Stimulated activated CD4-positive, alpha-beta T cell treated with anti-CD3 and anti-CD28 coated beads, Interleukin-12 subunit alpha, Interleukin-12 subunit beta, amount 100 ng/mL, for 24 hours (primary cell): ENCODE measurements at regions not wholly inside any gene's neighbourhood (a gene's known extent, or its start where the extent isn't known, plus 50 kb on each side); places are given as distances from the start of the nearest gene placed in this dataset.
"Not testable (repeated sequence)": the region's sequence is repeated elsewhere in the genome, so short reads cannot be mapped to it uniquely, and the experiment has no call there.

Experiments
- DNase-seq, 2 experiments: peaks; one replicate each; pipeline ENCODE4 v3.0.0-alpha.2; 2020; ENCODE audit warnings: low read depth in 2 of 2

DNA sequence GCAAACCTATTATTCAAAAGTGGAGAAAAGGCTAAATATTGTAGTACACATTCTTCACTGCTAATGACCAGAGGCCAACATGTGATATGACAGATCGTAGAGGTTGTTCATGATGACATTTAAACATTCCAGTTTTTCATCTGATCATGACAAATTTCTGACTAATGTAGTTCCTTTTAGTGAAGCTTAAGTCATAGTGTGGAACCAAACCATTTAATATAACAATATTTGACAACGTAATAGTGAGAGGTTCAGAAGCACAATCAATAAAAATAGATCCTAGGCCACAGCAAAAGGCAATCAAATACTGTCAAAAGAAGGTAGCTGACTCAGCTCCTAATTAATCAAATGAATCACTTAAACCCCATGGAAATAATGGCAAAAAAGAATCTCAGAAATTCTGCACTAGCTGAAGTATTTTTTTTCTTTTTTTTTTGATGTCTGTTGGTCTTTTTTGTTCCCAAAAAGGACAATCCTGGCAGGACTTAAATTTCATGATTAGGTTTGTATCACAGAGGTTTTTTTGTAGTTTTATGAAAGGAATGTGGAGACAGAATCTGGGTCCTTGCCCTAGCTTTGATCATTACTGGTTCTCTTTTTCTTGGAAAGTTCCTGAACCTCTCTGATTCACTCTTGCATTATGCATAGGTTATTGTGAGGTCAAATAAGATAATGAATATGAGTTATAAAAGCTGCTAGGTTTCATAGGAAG lies 795.0 kb downstream of the DTWD2 start:
- DNase-seq = no peak

DNA sequence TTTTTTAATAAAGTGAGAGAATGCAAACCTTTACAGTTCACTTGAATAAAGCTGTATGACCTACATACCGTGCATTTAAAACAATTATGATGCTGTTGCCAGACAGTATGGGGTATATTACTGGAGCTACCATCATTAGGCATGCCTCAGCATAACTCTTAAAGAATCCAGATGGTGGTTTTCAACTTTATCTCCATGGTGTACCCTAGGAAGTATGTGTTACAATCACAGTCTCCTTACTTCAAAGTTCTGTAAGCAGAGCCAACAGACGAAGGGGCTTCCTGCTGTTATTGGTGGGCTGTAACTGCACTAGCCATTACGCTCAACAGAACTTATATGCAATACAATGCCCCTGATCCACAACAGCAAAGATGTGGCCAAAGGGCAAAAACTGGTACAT lies 803.3 kb downstream of the DTWD2 start:
- no peak for DNase-seq

DNA sequence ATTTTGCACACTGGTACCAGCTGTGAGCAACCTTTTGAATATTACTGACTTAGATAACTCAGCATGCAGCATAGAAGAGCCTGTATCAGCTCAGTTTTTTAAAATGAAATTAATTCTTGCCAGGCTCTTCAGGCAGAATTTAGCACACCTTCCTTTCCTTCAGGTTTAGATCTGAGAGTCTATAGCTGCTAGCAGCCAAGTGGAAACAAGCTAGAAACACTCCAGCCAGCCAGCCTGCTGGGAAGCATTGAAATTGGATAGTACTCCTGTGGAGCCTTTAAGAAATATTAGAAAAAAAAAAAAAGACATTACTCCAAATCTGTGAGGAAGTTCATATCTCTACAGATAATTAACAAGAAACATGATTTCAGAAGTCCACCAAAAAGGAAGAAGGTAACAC lies 812.2 kb downstream of the DTWD2 start:
- DNase-seq = no peak

DNA sequence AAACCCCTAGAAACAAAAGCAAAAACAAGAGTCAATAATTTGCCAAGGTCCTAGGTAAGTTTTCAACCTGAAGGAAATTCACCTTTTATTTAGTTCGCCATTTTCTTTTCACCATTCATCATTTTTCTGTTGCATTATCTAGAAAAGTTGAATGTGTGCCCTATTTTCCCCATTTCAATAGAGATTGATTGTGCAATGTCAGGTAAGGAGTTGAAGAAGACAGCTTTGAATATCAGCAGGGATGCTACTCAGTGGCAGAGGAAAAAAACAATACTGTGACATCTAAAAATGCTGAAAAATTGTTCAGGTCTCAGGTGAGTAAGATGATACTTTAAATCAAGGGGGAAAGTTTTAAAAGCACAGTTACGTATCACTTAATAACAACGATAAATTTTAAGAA lies 813.7 kb downstream of the DTWD2 start:
- DNase-seq = no peak

DNA sequence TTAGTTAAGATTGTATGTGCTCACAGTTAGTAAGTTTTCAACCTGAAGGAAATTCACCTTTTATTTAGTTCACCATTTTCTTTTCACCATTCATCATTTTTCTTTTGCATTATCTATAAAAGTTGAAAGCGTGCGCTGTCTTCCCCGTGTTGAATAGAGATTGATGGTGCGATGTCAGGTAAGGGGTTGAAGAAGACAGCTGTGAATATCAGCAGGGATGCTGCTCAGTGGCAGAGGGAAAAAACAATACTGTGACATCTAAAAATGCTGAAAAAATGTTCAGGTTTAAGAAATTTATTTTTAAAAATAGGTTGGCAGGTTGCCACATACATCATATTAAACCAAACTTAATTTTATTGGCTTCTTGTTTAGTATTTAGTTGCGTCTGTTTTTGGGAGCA lies 815.0 kb downstream of the DTWD2 start:
- no peak for DNase-seq

DNA sequence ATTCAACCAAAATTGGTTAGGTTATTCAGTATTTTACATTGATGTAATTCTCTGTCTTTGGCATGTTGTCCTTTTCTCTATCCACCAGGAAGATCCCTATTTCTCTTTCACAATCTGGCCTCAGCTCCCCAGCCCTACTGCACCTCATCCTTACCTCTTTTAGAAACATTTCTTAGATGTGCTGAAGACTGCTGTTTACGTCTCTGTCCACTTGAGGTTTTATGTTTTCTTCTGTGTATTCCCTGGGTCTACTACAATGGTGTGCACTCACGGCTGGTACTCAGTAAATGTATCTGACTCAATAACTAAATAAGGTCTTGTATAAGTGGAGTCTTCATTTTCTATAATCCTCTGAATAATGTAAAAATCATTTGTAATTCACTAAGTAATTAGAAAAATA lies 822.7 kb downstream of the DTWD2 start:
- DNase-seq = no peak

DNA sequence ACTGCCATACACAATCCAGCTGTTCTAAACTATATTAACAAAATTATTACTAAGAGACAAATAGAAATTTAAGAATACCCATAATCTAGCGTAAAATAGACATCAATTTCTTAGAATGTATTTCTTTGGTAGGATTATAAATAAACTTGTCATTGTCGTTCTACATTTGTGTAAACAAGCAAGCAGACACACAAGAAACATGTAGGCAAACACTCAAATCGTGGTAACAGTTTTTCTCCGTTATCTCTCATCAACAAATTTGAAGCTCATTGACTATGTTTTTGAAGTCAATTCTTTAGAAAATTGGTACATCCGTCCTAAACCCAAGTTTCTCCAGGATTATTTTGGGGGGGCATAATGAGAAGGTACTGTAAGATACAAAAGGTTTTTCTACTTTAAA lies 832.2 kb downstream of the DTWD2 start:
- no peak for DNase-seq

DNA sequence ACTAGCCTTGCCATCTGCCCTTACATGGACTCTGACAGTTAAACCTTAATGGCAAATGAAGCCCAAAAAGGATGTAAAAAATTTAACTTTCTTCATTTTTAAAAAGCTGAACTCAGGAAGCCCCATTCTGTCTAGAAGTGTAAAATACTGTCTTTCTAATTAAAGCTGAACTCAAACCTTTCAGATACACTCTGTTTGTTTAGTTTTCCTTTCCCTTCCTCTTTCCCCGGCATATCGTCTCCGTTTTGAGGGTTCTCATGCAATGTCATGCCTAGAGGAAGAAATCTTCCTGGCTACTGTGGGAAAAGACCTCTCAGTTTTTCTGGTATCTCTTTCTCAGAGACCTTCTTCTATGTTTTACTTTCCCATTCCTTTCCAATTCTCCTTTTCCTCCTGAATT lies 841.5 kb downstream of the DTWD2 start:
- DNase-seq = no peak

DNA sequence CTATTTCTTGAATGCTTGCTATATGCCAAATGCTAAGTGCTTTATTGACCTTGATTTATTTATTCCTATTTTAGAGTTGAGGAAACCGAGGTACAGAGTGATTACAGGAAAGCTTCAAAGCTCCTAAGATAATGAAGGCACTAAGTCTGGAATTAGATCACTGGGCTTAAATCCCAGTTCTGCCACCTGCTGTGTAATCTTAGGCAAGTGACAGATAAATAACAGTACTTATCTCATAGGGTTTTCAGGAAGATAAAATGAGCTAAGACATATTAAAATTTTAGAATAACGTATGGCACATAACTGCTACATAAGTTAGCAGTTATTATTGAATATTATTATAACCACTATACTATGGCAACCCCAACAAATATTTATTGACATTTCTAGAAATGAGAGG lies 843.8 kb downstream of the DTWD2 start:
- DNase-seq = no peak

DNA sequence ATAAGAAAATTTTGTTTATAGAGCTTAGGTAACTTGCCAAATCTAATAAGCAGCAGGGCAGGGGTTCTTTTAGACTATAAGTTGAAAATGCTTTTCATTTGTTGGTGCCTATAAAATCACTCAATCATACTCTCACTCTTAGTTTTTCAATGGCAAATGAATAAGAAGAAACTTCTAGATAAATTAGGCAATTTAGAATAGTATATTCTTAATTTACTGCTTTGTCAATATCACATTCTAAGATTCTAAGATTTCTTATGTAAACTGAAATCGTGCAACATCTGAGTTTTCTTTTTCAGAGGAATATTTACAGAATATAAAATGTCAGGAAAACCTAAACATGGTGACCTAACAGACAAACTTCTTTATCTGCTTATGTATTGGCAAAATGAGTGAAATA lies 849.0 kb downstream of the DTWD2 start:
- no peak for DNase-seq

DNA sequence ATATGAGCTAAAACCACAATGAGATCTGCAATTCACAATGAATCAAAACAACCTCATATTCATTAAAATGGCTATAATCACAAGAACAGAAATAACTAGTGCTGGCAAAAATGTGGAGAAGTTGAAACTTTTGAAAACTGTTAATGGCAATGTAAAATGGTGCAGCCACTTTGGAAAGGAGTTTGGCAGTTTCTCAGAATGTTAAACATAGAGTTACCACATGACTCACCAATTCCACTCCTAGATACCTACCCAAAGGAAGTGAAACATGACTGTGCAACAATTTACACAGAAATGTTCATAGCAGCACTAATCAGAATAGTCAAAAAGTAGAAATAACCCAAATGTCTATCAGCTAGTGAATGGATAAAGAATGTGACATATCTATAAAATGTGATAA lies 862.2 kb downstream of the DTWD2 start:
- no peak for DNase-seq

DNA sequence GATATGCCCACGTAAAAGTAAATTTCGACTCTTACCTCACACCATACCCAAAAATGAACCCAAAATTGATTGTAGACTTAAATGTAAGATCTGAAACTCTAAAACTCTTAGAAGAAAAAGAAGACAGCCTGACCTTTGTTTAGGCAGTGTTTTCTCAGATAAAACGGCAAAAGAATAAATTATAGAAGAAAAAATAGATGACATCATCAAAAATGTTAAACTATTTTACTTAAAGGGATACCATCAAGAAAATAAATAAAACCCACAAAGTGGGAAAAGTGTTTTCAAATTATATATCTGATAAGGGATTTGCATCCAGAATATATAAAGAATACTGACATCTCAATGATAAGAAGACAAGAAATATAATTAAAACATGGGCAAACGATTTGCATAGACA lies 862.7 kb downstream of the DTWD2 start:
- no peak for DNase-seq

DNA sequence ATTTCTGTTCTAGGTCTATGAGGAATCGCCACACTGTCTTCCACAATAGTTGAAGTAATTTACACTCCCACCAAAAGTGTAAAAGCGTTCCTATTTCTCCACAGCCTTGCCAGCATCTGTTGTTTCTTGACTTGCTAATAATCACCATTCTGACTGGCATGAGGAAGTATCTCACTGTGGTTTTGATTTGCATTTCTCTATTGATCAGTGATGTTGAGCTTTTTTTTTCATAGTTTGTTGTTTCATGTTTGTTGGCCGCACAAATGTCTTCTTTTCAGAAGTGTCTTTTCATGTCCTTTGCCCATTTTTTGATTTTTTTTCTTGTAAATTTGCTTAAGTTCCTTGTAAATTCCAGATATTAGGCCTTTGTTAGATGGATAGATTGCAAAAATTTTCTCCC lies 867.1 kb downstream of the DTWD2 start:
- DNase-seq = no peak

DNA sequence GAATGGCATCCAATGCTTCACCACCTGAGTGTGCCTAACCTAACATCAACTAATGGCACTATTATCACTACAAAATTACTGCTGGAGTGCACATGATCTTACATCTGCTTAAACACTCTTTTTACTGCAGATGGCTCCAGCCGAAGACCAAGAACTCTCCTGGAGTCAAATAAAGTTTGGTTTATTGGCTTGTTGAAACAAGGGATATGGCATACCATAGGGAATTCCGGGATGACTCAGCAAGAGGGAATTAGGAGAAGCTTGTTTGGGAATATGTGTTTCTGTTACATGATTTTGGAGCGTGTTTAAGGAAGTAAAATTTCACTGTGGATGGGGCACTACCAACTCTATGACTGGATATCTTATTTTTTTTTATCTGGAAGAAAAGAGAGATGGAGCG lies 872.6 kb downstream of the DTWD2 start:
- no peak for DNase-seq

DNA sequence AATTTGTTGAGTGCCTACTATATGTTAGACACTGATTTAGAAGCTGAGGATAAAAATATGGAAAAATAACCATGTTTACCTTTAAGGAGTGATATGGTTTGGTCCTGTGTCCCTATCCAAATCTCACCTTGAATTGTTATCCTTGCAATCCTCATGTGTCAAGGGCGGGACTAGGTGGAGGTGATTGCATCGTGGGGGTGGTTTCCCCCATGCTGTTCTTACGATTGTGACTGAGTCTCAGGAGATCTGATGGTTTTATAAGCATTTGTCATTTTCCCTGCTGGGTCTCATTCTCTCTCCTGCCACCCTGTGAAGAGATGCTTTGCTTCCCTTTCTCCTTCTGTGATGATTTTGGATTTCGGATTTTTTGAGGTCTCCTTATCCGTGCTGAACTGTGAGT lies 876.4 kb downstream of the DTWD2 start:
- no peak for DNase-seq

DNA sequence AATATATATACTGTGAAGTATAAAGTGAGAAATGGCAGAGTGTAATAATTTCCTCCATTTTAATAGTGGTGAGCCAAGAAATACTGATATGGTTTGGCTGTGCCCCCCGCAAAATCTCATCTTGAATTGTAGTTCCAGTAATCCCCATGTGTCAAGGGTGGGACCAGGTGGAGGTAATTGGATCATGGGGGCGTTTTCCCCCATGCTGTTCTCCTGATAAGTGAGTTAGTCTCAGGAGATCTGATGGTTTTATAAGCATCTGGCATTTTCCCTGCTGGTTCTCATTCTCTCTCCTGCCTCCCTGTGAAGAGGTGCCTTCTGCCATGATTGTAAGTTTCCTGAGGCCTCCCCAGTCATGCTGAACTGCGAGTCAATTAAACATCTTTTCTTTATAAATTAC lies 881.1 kb downstream of the DTWD2 start:
- not testable (repeated sequence) for DNase-seq

DNA sequence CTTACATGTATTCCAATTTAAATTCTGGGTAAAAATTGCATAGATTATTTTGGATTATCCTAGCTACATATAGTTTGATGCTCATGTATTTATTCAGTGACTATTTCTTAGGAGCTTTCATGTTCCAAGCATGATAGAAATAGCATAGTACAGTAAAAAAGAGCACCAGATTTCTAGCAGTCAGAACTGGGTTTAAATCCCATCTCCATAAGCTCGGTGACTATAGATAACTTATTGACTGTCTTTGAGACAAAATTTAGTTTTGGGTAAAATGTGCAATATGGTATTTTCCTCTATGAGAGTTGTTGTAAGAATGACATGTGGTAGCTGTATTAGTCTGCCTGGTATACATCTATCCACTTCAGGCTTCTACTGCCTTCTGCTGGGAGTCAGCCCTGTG lies 889.6 kb downstream of the DTWD2 start:
- no peak for DNase-seq

DNA sequence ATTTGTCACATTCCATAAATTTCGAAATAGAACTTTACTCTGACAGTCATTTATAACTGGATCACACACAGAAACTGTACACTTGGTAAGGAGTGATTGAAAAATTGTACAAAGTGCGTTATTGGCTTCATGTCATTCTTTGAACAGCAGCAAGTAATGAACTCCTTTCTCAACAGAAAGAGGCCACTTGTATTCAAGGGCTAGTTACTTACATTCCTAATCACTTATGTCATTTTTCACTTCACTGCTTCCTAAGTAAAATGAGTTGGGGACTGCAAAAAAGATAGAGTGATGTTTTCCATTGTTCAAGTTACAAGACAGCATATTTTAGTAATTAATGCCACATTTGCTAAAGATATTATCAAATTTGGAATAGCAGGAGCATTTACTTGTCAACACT lies 893.2 kb downstream of the DTWD2 start:
- DNase-seq = no peak

DNA sequence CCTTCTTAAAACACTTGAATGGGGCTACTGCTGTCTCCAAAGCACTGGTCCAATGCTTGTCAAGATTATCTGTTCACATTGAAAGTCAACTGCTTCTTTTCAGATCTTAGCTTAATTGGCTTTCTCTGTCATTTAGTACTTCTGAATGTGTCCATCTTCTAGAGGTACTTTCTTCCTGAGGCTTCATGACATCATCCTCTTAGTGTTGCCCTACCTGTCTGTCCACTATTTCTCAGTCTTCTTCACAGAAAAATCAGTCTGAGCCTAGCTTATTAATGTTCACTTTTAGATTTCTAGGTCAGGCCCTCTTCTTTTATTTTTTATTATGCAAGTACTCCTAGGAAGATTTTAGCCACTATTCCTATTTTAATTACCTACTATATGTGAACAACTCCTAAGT lies 899.9 kb downstream of the DTWD2 start:
- no peak for DNase-seq

DNA sequence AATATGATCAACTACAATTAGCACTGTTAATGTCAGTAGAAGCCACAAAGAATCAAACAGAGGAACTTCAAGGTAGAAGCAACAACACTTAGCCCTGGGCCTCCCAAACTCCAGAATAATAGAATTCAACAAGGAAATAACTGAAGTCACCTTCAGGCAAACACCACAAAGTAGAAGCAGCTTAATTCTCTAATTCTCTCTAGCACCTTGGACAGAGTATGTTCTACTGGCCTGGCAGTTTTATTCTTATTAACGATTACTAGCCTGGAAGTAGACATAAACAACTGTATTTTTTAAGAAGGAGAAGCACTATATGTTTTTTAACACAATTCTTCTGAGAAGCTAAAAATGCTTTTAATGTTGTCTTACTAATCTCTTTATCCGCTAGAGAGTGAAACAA lies 911.9 kb downstream of the DTWD2 start:
- DNase-seq = no peak

DNA sequence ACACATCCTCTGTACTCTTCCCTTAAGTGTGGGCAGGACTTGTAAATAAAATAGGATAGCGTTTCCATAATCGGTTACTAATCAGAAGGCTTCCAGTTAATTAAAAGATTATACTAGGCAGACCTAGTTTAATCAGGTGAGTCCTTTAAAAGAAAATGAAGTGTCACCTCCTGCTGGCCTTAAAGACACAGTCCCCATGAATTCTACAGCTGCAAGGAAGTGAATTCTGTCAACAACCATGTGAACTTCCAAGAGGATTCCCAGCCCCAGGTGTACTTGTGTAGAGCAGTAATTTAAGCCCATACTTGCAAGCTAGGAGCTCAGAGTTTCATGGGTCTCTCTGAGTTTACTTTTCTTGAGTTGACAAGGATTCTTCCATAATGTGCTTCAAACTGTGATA lies 918.3 kb downstream of the DTWD2 start:
- DNase-seq = no peak

DNA sequence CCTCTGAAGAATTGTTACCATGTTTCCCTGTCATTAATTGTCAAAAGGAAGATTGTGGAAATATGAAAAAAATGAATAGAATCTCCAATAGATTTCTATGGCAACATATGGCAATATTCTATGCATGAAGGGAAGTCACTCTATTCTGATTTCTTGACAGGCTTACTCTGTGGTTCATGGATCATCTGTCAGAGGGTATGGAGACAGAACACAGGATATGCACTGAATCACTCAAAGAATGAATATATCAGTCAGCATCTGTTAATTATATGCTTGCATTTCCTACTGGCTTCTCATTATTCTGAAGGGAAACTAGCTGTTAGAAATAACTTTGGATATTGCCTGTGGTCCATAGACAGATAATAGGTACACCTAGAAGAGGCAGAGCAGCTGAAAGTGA lies 918.9 kb downstream of the DTWD2 start:
- no peak for DNase-seq

DNA sequence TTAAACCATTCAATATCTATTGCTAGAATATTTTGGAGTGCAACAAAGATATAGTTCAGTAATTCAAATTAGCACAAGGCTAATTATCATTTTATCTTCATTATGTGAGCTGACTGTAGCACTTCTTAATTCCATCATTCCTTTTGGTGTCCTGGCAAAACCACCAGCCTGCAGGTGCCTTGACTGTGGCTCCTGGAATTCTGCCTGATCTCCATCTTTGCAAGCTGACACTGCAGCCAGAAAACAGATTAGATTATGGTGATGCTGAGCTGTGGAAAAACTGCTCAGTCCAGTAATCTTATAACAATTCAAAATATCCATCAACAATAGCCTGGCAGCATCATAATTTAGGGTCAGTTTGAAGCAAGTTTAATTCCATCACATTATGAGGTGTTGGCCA lies 919.5 kb downstream of the DTWD2 start:
- no peak for DNase-seq

DNA sequence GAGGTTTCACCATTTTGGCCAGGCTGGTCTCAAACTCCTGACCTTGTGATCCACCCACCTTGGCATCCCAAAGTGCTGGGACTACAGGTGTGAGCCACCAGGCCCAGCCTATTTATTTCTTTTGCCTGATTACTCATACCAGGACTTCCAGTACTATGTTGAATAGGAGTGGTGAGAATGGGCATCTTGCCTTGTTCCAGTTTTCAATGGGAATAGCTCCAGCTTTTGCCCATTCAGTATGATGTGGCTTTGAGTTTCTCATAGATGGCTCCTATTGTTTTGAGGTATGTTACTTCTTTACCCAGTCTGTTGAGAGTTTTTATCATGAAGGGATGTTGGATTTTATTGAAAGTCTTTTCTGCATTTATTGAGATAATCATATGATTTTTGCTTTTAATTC lies 924.5 kb downstream of the DTWD2 start:
- not testable (repeated sequence) for DNase-seq

DNA sequence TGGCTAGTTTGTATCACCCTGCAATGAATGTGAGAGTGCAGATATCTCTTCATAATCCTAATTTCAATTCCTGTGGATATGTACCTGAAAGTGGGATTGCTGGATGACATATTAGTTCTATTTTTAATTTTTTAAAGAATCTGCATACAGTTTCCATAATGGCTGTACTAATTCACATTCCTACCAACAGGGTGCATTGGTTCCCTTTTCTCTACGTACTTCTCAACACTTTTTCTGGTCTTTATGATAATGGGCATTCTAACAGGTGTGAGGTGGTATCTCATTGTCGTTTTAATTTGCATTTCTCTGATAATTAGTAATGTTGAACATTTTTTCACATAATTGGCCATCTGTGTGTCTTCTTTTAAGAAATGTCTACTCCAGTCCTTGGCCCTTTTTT lies 927.5 kb downstream of the DTWD2 start:
- DNase-seq = no peak
